ENCODE measurements at regions not wholly inside any gene's neighbourhood (a gene's known extent, or its start where the extent isn't known, plus 50 kb on each side); places are given as distances from the start of the nearest gene placed in this dataset.
A peak's percentile ranks its signal among the peaks of the same experiment; 100 is the strongest.

DNA sequence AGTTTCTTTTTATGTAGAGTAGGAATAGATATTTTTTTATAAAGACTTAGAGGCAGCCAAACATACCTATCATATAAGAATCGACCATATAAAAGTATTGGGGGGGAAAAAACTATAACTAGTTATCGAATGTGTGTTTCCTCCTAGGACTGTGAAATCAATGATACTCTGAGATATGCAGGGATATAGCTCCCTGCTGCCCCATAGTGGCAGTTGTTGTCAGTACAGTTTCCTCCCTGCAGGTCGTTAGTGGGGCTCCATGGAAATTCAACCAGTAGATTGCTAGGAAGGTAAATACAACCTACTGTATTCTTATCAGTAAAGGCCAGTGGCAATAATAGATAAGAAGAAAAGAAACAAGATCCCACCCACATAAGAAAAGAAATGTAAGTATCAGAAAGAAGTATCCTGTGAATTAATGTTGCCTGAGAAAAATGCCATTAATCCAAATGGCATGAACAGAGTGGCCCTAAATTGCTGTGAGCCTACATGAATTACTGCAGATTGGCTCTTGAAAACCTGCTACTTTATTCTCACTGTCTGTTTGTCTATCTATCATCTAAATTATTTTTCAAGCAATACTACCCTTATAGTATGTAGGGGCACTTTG lies 136.9 kb upstream of the FBN2 start:
- TF ChIP-seq, protein P1, sequence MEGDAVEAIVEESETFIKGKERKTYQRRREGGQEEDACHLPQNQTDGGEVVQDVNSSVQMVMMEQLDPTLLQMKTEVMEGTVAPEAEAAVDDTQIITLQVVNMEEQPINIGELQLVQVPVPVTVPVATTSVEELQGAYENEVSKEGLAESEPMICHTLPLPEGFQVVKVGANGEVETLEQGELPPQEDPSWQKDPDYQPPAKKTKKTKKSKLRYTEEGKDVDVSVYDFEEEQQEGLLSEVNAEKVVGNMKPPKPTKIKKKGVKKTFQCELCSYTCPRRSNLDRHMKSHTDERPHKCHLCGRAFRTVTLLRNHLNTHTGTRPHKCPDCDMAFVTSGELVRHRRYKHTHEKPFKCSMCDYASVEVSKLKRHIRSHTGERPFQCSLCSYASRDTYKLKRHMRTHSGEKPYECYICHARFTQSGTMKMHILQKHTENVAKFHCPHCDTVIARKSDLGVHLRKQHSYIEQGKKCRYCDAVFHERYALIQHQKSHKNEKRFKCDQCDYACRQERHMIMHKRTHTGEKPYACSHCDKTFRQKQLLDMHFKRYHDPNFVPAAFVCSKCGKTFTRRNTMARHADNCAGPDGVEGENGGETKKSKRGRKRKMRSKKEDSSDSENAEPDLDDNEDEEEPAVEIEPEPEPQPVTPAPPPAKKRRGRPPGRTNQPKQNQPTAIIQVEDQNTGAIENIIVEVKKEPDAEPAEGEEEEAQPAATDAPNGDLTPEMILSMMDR (IDR thresholded peaks at IDR 0.05; ENCODE audit: borderline replicate concordance, extremely low read depth, low read length, poor library complexity, severe bottlenecking): peak; percentile 72
- TF ChIP-seq EZH2 (IDR thresholded peaks at IDR 0.05; ENCODE audit: borderline replicate concordance, low read depth, low read length, severe bottlenecking): no peak
